G401 (cell line): ENCODE measurements at regions not wholly inside any gene's neighbourhood (a gene's known extent, or its start where the extent isn't known, plus 50 kb on each side); places are given as distances from the start of the nearest gene placed in this dataset.

Source experiments
- DNase-seq: peaks from one replicate; pipeline ENCODE4 v3.0.0-alpha.2; 2015; ENCODE audit warnings: low spot score
- in situ Hi-C: cut with HindIII; loops from 2 replicates; pipeline ENCODE4 v1.10.0; 2016; ENCODE audit warnings: low sequenced_read_pairs, mixed read lengths

GRCh38 chr15:36331531-36332275, 247.7 kb upstream of the CDIN1 start:
- in situ Hi-C loops, result no loop called here
- DNase-seq, result no peak

- in situ Hi-C loops, result no loop called here
- no peak for DNase-seq
Observed at GRCh38 chr15:36332301-36332700, 247.1 kb upstream of the CDIN1 start.

- no peak for DNase-seq
- in situ Hi-C loops, result no loop called here
Observed at GRCh38 chr15:36332896-36333295, 246.5 kb upstream of the CDIN1 start.

- DNase-seq, result no peak
- in situ Hi-C loops, result no loop called here
Observed at GRCh38 chr15:36334059-36334458, 245.4 kb upstream of the CDIN1 start.

- no peak for DNase-seq
- in situ Hi-C loops, result no loop called here
Observed at GRCh38 chr15:36335224-36335623, 244.2 kb upstream of the CDIN1 start.

GRCh38 chr15:36335659-36336058, 243.8 kb upstream of the CDIN1 start:
- in situ Hi-C loops, result no loop called here
- DNase-seq, result no peak

- DNase-seq, result no peak
- in situ Hi-C loops, result no loop called here
Observed at GRCh38 chr15:36344887-36345286, 234.5 kb upstream of the CDIN1 start.

GRCh38 chr15:36347272-36347858, 232.1 kb upstream of the CDIN1 start:
- in situ Hi-C loops, result no loop called here

GRCh38 chr15:36356466-36356865, 223.0 kb upstream of the CDIN1 start:
- in situ Hi-C loops, result no loop called here
- no peak for DNase-seq

More at GRCh38 chr15:36347272-36347858, 232.1 kb upstream of the CDIN1 start:
- DNase-seq, result no peak

GRCh38 chr15:36356978-36357601, 222.3 kb upstream of the CDIN1 start:
- in situ Hi-C loops, result no loop called here
- DNase-seq, result no peak

GRCh38 chr15:36358094-36358493, 221.3 kb upstream of the CDIN1 start:
- DNase-seq, result no peak
- in situ Hi-C loops, result no loop called here

- DNase-seq, result no peak
- in situ Hi-C loops, result no loop called here
Observed at GRCh38 chr15:36358523-36358922, 220.9 kb upstream of the CDIN1 start.

- DNase-seq, result no peak
- in situ Hi-C loops, result no loop called here
Observed at GRCh38 chr15:36359286-36359685, 220.1 kb upstream of the CDIN1 start.

- DNase-seq, result no peak
Observed at GRCh38 chr15:36361351-36361870, 218.0 kb upstream of the CDIN1 start.

GRCh38 chr15:36362509-36362915, 216.9 kb upstream of the CDIN1 start:
- DNase-seq, result no peak
- in situ Hi-C loops, result no loop called here

More at GRCh38 chr15:36361351-36361870, 218.0 kb upstream of the CDIN1 start:
- in situ Hi-C loops, result no loop called here

- DNase-seq, result no peak
- in situ Hi-C loops, result no loop called here
Observed at GRCh38 chr15:36363335-36363734, 216.1 kb upstream of the CDIN1 start.

- in situ Hi-C loops, result no loop called here
Observed at GRCh38 chr15:36364377-36364776, 215.0 kb upstream of the CDIN1 start.

GRCh38 chr15:36365963-36366362, 213.5 kb upstream of the CDIN1 start:
- in situ Hi-C loops, result no loop called here
- DNase-seq, result no peak

More at GRCh38 chr15:36364377-36364776, 215.0 kb upstream of the CDIN1 start:
- DNase-seq, result no peak

- in situ Hi-C loops, result no loop called here
- no peak for DNase-seq
Observed at GRCh38 chr15:36370051-36370730, 209.2 kb upstream of the CDIN1 start.

GRCh38 chr15:36370731-36371112, 208.7 kb upstream of the CDIN1 start:
- DNase-seq, result no peak
- in situ Hi-C loops, result no loop called here
